Common myeloid progenitor, CD34-positive (primary cell): ENCODE measurements at regions not wholly inside any gene's neighbourhood (a gene's known extent, or its start where the extent isn't known, plus 50 kb on each side); places are given as distances from the start of the nearest gene placed in this dataset.

Experiments
- CTCF ChIA-PET: fragments of 350-600 bp; sonication (Branson Sonifier 250); formaldehyde crosslinking; loops from one replicate; lab custom pipeline; 2021; ENCODE audit warnings: antibody characterized with exemption; lab: Charles Lee
- POLR2A ChIA-PET: fragments of 350-600 bp; sonication (Branson Sonifier 250); formaldehyde crosslinking; loops from one replicate; lab custom pipeline; 2021; ENCODE audit warnings: antibody characterized with exemption; lab: Charles Lee
- DNase-seq, 3 donors: peaks; one replicate each; pipeline versions ENCODE4 v3.0.0 to v3.0.0-alpha.2; 2013
- H3K27ac ChIP-seq, 2 experiments: 1 replicate in 1 of 2; 2 replicates in 1 of 2; pipeline ENCODE4 v1.7.0; 2013; ENCODE audit warnings: inconsistent platforms in 2 of 2, low read length in 2 of 2, mild to moderate bottlenecking in 2 of 2, low read depth in 1 of 2, moderate library complexity in 1 of 2; ENCODE audit not compliant: severe bottlenecking in 2 of 2, insufficient read depth in 1 of 2, poor library complexity in 1 of 2
- H3K27me3 ChIP-seq, 5 experiments: replicated peaks in 2 of 5; 1 replicate in 3 of 5; 2 replicates in 2 of 5; pipeline versions ENCODE4 v1.6.1 to v1.7.0; 2013; ENCODE audit warnings: low read length in 4 of 5, mild to moderate bottlenecking in 2 of 5, moderate library complexity in 2 of 5, inconsistent platforms in 1 of 5; ENCODE audit not compliant: insufficient read depth in 5 of 5, control insufficient read depth in 4 of 5
- H3K36me3 ChIP-seq, 4 experiments: 1 replicate in 2 of 4; 2 replicates in 2 of 4; pipeline versions ENCODE4 v1.6.1 to v1.7.0; 2013; ENCODE audit warnings: low read length in 3 of 4, control low read depth in 1 of 4, mild to moderate bottlenecking in 1 of 4; ENCODE audit not compliant: control insufficient read depth in 4 of 4, insufficient read depth in 4 of 4
- H3K4me1 ChIP-seq, 4 experiments: 1 replicate in 3 of 4; 2 replicates in 1 of 4; pipeline versions ENCODE4 v1.6.1 to v1.7.1; 2013; ENCODE audit warnings: low read length in 3 of 4, mild to moderate bottlenecking in 3 of 4, control low read depth in 1 of 4, inconsistent platforms in 1 of 4, moderate library complexity in 1 of 4; ENCODE audit not compliant: control insufficient read depth in 4 of 4, insufficient read depth in 4 of 4; ENCODE audit errors: control extremely low read depth in 1 of 4
- H3K4me3 ChIP-seq, 7 experiments: 1 replicate in 4 of 7; 2 replicates in 3 of 7; pipeline versions ENCODE4 v1.5.1 to v1.7.0; 2013; ENCODE audit warnings: mild to moderate bottlenecking in 7 of 7, low read length in 6 of 7, moderate library complexity in 6 of 7, inconsistent platforms in 2 of 7, low read depth in 2 of 7, control low read depth in 1 of 7; ENCODE audit not compliant: insufficient read depth in 4 of 7, control insufficient read depth in 1 of 7; ENCODE audit errors: extremely low read depth in 1 of 7
- H3K9me3 ChIP-seq, 5 experiments: 1 replicate in 4 of 5; 2 replicates in 1 of 5; pipeline versions ENCODE4 v1.6.1 to v1.7.1; 2013; ENCODE audit warnings: low read length in 4 of 5, mild to moderate bottlenecking in 2 of 5, inconsistent platforms in 1 of 5, low read depth in 1 of 5, moderate library complexity in 1 of 5; ENCODE audit not compliant: control insufficient read depth in 4 of 5, insufficient read depth in 2 of 5; ENCODE audit errors: control extremely low read depth in 1 of 5
- WGBS: methylation state at CpG from one replicate; pipeline ENCODE4 v1.1.5; 2013; ENCODE audit not compliant: insufficient coverage; 5-methylcytosine and 5-hydroxymethylcytosine counted together

GRCh38 chr15:96088650-96089049 is 241.8 kb upstream of the NR2F2 start:
- H3K4me1 ChIP-seq = no peaks in the 10 kb centered on the region
- CTCF ChIA-PET = no interaction called here
- POLR2A ChIA-PET = no interaction called here
- H3K27me3 ChIP-seq = peaks cover 9 to 51% (median 10%) of the 10 kb centered on the region in 5 experiments
- no peaks in the 10 kb centered on the region for H3K9me3 ChIP-seq
- no peaks in the 10 kb centered on the region for H3K36me3 ChIP-seq
- H3K4me3 ChIP-seq = no peak overlapping the region
- WGBS = no CpG with 5 or more reads among the region's 1 CpG
- H3K27ac ChIP-seq = no peak overlapping the region
- no peak for DNase-seq

- no peak for DNase-seq
- H3K27ac ChIP-seq = no peak overlapping the region
- H3K27me3 ChIP-seq = peaks cover 9 to 48% (median 10%) of the 10 kb centered on the region in 5 experiments
- no peak overlapping the region for H3K4me3 ChIP-seq
- H3K9me3 ChIP-seq = no peaks in the 10 kb centered on the region
- no peaks in the 10 kb centered on the region for H3K36me3 ChIP-seq
- CTCF ChIA-PET = interaction anchor here (0.7 kb wide), 1 partner anchor 179 kb away, joined by 3 read pairs; no protein-coding TSS in a partner anchor
- POLR2A ChIA-PET = no interaction called here
- H3K4me1 ChIP-seq = no peaks in the 10 kb centered on the region
- 83% methylated on average over 5 of the region's 11 CpGs for WGBS
Observed at GRCh38 chr15:96089405-96090058, 241.0 kb upstream of the NR2F2 start.

- H3K4me3 ChIP-seq = no peak overlapping the region
- CTCF ChIA-PET = no interaction called here
Observed at GRCh38 chr15:96092186-96092585, 238.3 kb upstream of the NR2F2 start.

GRCh38 chr15:96093063-96093462 is 237.4 kb upstream of the NR2F2 start:
- 70% methylated on average over 2 of the region's 2 CpGs for WGBS
- DNase-seq = no peak
- CTCF ChIA-PET = no interaction called here
- Histone ChIP-seq H3K27ac (no peak overlapping the region), H3K4me1 (no peaks in the 10 kb centered on the region), H3K4me3 (no peak overlapping the region), H3K36me3 (no peaks in the 10 kb centered on the region), H3K9me3 (no peaks in the 10 kb centered on the region), H3K27me3 (peaks cover 0 to 42% (median 8%) of the 10 kb centered on the region in 5 experiments)
- POLR2A ChIA-PET = no interaction called here

More at GRCh38 chr15:96092186-96092585, 238.3 kb upstream of the NR2F2 start:
- no peak for DNase-seq
- H3K36me3 ChIP-seq = no peaks in the 10 kb centered on the region
- H3K27ac ChIP-seq = no peak overlapping the region
- WGBS = no CpG with 5 or more reads among the region's 1 CpG
- peaks cover 5 to 50% (median 11%) of the 10 kb centered on the region in 5 experiments for H3K27me3 ChIP-seq
- no peaks in the 10 kb centered on the region for H3K4me1 ChIP-seq
- POLR2A ChIA-PET = no interaction called here
- H3K9me3 ChIP-seq = no peaks in the 10 kb centered on the region

- peaks cover 2 to 23% (median 4%) of the 10 kb centered on the region in 5 experiments for H3K27me3 ChIP-seq
- DNase-seq = no peak
- peaks cover 0 to 3% (median 0%) of the 10 kb centered on the region in 5 experiments for H3K9me3 ChIP-seq
- no CpG with 5 or more reads among the region's 2 CpGs for WGBS
- no peak overlapping the region for H3K4me3 ChIP-seq
- no peaks in the 10 kb centered on the region for H3K36me3 ChIP-seq
- ChIA-PET CTCF (no interaction called here), POLR2A (no interaction called here)
- H3K27ac ChIP-seq = no peak overlapping the region
- H3K4me1 ChIP-seq = no peaks in the 10 kb centered on the region
Observed at GRCh38 chr15:96097661-96098060, 232.8 kb upstream of the NR2F2 start.

- Histone ChIP-seq H3K4me3 (no peak overlapping the region), H3K36me3 (no peaks in the 10 kb centered on the region), H3K27me3 (peaks cover 0 to 7% (median 4%) of the 10 kb centered on the region in 5 experiments), H3K4me1 (no peaks in the 10 kb centered on the region), H3K27ac (no peak overlapping the region), H3K9me3 (peaks cover 0 to 3% (median 0%) of the 10 kb centered on the region in 5 experiments)
- no peak for DNase-seq
- CTCF ChIA-PET = no interaction called here
- 85% methylated on average over 6 of the region's 6 CpGs for WGBS
- POLR2A ChIA-PET = no interaction called here
Observed at GRCh38 chr15:96102631-96103030, 227.9 kb upstream of the NR2F2 start.

GRCh38 chr15:96106181-96106580 is 224.3 kb upstream of the NR2F2 start:
- Histone ChIP-seq H3K27me3 (peaks cover 0 to 11% (median 4%) of the 10 kb centered on the region in 5 experiments), H3K36me3 (no peaks in the 10 kb centered on the region), H3K4me3 (no peak overlapping the region), H3K9me3 (peaks cover 0 to 2% (median 0%) of the 10 kb centered on the region in 5 experiments), H3K27ac (no peak overlapping the region), H3K4me1 (no peaks in the 10 kb centered on the region)
- DNase-seq = no peak
- ChIA-PET POLR2A (no interaction called here), CTCF (no interaction called here)
- WGBS = 89% methylated on average over 1 of the region's 1 CpG
